Stimulated activated CD4-positive, alpha-beta T cell treated with anti-CD3 and anti-CD28 coated beads, Interleukin-2, amount 100 ng/mL, for 24 hours (primary cell): ENCODE measurements at regions not wholly inside any gene's neighbourhood (a gene's known extent, or its start where the extent isn't known, plus 50 kb on each side); places are given as distances from the start of the nearest gene placed in this dataset.

Experiments
- DNase-seq, 2 donors: peaks; one replicate each; pipeline ENCODE4 v3.0.0-alpha.2; 2020

DNA sequence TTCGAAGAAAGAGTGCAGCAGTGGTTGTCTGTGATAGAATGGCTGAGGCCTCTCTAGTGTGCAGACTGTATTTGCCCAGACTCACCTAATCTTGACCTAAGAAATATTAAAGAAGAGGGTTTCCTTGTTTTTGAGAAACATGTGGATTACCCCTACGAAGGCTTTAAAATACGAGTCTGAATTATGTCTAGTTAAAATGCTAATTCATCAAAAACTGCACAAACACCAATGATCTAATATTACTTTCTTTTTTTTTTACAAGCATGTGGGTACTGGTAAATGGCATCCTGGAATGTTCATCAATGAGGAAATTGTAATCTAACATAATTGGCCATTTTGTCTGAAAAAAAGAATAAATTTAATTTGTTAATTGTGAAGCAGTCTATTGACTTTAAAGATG lies 510.9 kb downstream of the EPM2A start:
- no peak for DNase-seq

DNA sequence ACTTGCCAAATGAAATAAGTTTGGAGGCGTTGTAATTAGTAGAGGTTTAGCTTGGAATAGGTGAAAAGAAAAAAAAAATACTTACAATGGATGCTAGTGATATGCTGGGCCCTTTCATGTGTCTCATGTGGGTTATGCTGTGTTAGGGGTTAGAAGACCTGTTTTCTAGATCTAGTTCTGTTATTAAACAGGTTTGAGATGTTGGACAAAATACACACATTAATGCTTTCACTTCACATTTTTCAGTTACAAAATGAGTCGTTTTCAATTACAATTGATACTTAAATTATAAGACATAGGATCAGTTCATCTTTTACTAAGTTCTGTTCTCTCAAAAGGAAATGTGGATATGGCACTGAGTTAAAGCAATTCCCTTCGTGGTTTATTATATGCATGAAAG lies 509.8 kb downstream of the EPM2A start:
- no peak for DNase-seq

GRCh38 chr6:145227593-145227992 lies 507.7 kb downstream of the EPM2A start:
- no peak for DNase-seq

GRCh38 chr6:145228962-145229582 lies 506.2 kb downstream of the EPM2A start:
- DNase-seq = no peak

DNA sequence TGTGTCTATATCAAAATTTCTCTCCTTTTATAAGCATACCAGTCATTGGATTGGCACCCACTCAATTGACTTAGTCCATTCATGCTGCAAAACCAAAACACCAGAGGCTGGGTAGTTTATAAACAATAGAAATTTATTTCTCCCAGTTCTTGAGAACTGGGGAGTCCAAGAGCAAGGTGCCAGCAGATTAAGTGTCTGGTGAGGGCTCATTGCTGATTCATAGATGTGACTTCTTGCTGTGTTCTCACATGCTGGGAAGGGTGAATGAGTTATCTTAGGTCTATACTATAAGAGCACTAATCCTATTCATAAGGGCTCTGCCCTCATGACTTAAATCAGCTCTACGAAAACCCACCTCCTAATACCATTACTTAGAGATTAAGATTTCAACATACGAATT lies 501.4 kb downstream of the EPM2A start:
- DNase-seq = no peak

GRCh38 chr6:145235207-145235606 lies 500.1 kb downstream of the EPM2A start:
- DNase-seq = no peak

GRCh38 chr6:145238787-145239186 lies 496.5 kb downstream of the EPM2A start:
- DNase-seq = no peak

- no peak for DNase-seq
Measured at GRCh38 chr6:145241039-145241438, 494.3 kb downstream of the EPM2A start.

DNA sequence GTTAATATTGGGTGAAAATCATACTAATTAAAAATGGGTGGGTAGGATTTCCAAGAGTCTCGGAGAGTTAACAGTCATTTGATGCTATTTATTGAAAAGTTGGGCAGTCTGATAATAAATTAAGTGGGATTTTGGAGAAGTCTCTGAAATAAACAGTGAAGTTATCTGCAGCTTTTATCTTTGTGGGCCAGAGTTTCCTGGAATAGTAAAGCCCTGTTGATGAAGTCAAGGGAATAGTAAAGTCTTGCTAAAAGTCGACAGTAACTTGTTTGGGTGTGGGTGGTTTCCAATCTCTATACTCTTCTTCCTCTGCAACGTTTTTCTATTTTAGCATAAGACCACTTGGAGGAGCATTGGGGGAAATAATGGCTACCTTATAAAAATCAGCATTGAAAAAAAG lies 493.6 kb downstream of the EPM2A start:
- no peak for DNase-seq

DNA sequence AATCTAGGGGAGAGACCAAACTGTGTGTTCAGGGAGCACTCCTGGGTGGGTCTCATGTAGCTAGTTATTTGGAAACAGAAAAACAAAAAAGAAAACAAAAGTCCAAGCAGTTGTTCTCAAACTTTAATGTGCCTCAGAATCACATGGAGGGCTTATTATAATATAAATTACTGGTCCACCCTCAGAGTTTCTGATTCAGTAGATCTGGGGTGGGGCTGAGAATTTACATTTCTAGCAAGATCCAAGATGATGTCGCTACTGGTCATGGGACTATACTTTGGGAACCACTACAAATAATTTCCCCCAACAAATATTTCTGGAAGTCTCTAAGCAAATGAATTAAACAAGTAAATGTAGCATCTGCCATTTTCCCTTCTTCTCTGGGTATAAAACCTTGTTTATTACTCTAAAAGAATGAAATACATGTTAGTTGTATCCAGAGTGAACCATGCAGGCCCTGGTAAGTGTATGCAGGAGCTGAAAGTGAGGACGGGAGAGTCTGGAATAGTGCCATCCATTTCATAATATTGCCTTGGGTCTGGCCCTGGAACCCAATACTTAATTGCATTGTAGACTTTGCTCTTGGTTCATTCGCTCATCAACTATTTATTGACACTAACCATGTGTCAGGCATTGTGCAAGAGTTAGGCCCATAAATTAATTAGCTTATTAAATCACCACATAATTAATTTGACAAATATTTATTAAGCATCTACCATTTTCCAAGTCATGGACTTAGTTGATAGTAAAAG lies 490.8 kb downstream of the EPM2A start:
- no peak for DNase-seq

- no peak for DNase-seq
Measured at GRCh38 chr6:145245119-145245518, 490.2 kb downstream of the EPM2A start.

- DNase-seq = no peak
Measured at GRCh38 chr6:145247692-145248419, 487.5 kb downstream of the EPM2A start.

DNA sequence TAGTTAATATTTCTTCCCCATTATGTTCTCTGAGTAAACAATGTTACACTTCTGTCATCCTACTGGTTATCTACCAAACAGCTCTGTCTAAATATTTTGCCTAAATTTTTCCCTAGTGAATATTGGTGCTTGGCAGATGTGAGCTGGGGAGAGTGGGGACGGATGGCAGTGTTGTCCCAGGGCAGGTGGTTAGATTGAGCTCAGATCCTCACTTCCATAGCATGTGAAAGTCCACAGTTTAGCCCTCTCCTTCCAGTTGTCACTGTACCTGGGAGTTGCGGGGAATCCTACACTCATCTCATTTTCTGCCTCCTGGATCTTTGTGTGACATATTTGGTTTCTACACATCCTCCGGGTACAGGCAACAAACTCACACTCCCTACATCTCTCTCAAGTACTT lies 484.9 kb downstream of the EPM2A start:
- DNase-seq = no peak

DNA sequence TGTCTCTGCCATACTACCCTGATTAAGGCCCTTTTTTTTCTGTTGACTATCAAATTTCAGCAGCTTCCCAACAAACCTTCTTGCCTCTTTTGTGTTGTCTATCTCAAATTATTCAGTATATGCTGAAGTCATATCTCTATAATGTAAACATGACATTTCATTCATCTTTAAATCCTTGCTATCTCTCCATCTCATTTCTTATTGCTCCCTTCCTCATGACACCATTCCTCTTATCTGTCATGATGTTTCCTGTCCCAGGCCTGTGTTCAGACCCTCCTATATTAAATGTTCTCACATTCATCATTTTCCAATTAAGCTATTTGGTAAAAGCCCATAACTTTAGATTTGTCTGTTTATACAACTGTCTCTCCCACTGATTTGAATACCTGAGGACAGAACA lies 482.6 kb downstream of the EPM2A start:
- no peak for DNase-seq

- no peak for DNase-seq
Measured at GRCh38 chr6:145254649-145255401, 480.5 kb downstream of the EPM2A start.

DNA sequence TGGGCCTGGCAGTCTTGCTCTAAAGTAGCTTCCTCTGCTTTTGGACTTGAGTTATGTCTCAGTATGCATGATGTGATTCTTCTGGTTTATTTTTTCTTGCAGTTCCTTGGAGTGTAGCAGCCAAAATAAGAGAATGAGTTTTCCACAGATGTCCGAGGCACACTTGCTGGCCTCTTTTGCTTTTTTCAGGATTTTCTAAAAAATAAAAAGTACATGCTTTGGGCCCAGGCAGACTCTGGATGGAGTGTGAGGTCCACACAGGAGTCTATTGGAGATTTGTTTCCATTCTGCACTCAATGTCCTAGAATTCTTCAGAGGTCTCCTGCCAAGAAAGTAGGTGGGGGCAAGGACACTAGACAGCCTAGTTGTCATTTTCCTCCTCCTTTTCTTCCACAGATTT lies 477.6 kb downstream of the EPM2A start:
- DNase-seq = no peak

DNA sequence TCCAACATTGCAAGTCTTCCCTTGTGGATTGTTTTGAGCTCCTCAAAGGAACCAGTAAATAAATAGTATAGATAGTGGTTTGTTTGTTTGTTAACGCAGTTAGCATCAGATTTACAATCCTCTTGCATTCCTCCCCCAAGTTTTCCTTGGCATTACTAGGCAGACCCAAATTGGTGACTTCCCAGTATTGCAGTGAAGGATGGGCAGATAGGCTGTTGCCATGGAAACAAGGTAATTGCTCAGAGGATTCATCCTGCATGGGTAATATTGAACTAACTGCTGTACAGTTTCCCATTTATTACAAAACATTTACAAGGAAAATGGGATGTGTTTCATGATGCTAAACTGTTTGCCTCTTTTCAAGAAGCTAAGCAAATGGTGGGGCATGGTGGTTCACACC lies 477.2 kb downstream of the EPM2A start:
- no peak for DNase-seq

- no peak for DNase-seq
Measured at GRCh38 chr6:145260484-145261175, 474.7 kb downstream of the EPM2A start.

DNA sequence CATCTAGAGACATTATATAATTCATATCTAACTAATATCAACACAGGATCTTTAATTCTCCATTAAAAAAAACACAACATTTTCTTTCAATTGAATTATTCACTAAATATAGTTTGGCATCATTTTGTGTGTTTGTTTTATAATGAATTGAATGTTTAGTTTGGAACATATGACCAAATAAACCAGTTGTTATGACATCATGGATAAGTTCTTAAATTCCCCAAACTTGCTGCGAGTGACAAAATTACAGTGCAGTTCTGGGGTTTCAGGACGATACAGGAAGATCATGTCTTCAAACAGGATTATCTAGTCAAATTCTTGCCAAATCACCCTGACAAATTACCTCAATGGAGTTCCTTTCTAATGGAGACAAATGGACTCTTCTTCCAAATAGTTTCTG lies 473.6 kb downstream of the EPM2A start:
- no peak for DNase-seq

GRCh38 chr6:145262771-145263170 lies 472.5 kb downstream of the EPM2A start:
- DNase-seq = no peak

GRCh38 chr6:145263778-145264211 lies 471.5 kb downstream of the EPM2A start:
- DNase-seq = no peak

DNA sequence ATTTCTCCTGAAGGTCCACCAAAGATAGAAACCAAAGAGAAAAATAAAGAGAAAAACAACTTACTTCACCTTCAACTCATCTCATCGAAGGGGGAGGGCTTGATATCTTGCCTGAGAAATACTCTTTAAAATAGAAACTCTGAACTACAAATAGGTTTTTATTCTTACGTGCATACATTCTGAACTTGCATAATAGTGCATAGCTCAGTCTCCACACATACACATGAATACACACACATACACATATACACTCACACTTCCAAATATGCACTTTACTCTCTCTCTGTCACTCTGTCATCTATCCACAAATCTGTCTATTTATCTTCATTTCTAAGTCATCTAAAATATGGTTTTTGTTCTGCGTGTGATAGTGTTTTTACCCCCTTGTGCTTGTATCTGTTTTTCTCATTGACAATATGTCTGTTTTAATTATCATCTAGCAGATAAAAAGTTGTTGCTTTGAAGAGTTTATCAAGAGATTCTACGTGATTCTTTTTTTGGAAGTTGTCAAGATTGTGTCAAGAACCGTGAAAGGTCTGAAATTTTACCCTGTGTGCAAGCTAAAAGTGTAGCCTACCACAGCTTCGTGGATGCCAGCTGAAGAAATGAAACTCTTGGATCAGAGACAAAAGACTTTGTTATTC lies 468.8 kb downstream of the EPM2A start:
- no peak for DNase-seq
